Dermis blood vessel endothelial cell (primary cell): ENCODE measurements at regions not wholly inside any gene's neighbourhood (a gene's known extent, or its start where the extent isn't known, plus 50 kb on each side); places are given as distances from the start of the nearest gene placed in this dataset.

Experiments
- DNase-seq: peaks from one replicate; pipeline ENCODE4 v3.0.0; 2010

DNA sequence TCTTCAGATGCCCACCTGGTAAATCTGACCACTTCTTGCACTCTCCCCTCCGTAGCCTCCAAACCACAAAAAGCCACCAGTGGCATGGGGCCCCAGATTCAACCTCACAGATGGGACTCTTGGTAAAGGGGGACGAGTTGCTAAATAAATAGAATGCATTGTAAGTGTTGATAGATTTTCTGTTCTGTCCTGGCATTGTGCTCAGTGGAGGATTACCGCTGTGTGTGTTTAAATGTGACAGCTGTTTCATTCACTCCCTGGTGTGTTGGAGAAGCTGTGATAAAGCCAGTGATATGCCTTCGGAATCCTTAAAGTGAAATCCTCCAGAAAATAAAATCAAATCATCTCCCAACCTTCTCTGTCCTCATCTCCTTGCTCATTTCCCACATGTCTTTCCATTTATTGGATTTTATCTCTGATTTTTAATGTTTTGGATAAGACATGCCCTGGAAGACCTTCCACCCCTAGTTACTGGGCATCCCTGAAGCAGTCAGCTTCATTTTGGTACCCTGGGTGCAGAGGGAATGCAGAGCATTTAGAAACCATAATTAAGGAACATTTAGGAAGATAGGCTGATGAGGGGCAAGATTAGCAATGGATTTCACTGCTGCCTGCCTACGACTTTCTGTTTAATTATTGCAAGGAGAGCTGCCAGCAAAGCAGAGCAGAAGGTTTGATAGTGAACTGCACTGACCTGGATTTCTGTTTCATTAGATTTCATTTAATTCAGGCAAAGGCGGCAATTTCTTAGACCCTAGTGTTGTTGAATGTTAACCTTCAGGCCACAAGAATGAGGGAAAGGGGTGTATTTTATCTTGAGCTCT lies 460.9 kb upstream of the KIRREL3 start:
- no peak for DNase-seq

DNA sequence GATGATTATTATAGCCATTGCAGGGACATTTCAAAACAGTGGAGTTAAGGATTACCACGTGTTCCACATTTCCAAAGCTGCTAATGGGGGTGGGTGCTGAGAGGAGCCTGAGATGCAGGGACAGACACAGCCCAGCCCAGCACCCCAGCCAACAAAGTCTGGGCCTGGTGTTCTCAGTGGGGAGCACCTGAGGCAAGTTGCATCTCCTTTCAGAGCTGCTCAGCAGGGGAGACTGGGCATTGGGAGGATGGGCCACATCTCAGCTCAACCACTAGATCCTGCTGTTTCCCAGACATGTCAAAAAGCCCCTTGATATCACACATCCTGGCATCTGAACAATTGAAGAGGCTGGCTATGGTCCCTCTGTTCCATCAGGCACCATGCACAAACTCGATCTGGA lies 458.0 kb upstream of the KIRREL3 start:
- no peak for DNase-seq

DNA sequence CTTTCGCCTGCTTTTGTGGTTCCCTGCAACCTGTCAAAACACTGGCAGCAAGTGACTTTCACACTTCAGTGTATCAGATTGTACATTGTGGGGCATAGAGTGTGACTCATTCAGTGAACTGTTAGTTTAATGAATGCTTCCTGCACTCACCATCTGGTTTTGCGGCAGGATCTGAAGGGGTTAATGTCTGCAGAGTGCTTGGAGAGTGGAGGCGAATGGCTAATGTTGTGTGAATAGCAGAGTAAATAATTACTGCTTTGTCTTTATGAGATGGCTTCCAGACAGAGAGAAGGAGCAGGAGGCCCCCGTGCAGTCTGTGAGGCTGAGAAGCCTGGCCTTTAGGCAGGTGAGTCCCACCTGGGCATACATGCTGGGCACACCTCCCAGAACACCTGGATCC lies 454.3 kb upstream of the KIRREL3 start:
- no peak for DNase-seq

DNA sequence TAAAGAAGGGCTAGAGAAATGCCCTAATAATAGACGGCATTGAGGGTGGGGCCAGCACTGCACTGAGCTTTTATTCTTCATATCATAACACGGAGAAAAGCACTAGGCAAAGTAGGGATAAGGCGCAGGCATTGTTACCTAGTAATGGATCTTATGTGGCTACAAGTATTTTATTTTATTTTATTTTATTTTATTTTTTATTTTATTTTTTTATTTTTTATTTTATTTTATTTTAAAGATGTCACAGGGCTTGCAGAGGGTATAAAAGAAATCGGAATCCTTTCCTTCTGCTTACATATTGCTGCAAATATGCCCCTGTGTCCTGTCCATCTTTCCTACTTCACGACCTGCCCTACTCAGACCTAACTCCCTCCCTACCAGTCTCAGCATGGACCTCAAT lies 452.0 kb upstream of the KIRREL3 start:
- DNase-seq = no peak

DNA sequence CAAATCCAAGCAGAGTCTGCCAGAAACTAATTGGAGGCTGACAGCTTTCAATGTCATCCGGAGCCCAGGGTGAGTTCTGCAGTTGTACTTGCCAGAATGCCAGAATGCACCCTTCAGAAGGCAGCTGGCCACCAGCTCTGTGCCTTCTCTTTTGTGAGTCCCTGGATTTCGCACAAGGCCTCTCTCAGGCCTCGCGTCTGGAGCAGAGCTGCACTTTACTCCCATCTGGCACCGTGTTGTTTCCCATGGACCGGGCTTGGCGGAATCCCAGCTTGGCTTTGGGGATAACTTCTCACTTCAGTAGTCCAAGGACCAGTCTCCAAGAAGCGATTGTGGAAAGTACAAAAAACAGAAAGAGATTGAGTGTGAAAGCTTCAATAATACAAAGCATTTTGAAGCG lies 451.3 kb upstream of the KIRREL3 start:
- no peak for DNase-seq

DNA sequence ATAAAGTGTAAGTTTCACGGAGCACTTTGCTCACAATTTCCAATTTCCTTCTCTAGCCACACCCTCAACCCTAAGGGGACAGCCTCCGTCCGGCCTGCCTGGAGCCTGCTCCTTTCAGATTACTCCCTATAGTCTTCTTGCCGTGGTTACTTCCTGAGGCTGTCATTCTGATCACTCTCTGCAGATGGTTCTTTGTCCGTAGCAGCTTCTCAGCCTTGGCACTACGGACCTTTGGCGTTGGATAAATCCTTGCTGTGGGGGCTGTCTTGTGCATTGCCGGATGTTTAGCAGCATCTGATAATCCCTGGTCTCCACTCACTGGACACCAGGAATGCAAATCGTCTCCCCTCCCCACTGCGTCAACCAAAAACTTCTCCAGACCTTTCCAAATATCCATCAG lies 447.5 kb upstream of the KIRREL3 start:
- no peak for DNase-seq

DNA sequence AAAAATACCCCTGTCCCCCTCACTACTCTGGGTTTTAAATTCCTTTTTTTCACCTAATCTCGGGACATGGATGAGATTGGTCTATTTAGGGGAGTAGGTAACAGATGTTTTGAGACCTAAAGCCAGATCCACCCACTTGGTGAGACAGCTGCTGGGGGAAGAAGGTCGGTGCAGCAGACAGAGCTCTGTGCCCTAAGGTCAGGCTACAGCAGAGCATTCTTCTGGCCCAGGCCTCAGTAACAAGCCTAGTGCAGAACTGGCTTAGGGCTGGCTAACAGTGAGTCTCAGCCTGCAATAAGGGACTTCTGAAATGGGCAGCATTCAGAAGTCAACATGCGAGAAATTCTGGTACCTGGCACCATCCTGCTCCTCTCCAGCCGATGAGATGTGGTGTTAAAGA lies 444.9 kb upstream of the KIRREL3 start:
- no peak for DNase-seq

DNA sequence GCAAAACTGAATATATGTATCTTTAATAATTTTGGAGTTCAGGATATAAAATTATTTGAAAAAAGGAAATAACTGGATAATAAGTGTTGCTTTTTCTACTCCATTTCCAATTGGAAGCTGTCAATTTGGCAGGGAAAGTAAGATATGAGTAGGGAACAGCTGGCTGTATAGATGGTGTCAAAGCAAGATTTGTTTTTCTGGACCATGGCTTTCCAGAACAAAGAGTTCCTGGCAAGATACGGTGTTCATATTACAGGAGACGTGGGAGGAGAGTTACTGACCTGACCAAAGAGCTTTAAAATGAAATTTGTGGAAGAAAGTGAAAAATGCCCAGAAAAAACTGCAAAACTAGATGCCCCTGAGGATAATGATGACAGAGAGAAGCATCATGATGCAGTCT lies 442.7 kb upstream of the KIRREL3 start:
- no peak for DNase-seq

DNA sequence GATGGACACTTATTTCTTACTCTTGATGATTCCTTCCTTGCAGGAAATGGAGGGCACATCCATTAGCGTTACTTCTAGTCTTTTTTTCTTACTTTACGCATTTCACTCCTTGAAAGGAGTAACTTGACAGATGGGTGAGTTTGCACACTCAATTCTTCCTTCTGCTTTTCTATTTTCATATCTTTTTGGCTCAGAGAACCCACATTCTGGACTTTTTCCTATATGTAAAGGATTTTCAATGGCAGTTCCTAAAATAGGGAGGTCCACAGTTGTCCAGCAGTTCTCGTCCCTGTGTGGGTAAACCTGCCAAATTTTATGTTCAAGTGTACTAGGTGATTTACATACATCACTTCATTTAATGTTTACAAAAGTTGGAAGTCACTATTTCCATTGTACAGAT lies 440.0 kb upstream of the KIRREL3 start:
- DNase-seq = no peak

DNA sequence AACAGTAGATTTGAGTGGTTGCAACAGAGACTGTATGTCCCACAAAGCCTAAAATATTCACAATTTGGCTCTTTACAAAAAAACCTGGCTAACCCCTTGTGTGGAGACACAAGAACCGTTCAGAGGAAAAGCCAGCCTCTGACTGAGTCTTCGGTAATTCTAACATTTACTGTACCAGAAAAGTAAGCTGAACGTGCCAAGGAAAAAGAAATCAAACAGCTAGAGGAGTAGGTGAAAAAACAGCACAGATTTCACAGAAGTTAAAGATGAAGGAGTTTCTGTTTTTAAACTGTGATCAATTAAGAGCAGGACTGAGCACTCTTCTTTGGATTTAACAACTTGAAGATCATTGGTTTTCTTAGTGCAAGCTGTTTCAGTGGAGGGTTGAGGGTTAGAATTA lies 424.7 kb upstream of the KIRREL3 start:
- no peak for DNase-seq

DNA sequence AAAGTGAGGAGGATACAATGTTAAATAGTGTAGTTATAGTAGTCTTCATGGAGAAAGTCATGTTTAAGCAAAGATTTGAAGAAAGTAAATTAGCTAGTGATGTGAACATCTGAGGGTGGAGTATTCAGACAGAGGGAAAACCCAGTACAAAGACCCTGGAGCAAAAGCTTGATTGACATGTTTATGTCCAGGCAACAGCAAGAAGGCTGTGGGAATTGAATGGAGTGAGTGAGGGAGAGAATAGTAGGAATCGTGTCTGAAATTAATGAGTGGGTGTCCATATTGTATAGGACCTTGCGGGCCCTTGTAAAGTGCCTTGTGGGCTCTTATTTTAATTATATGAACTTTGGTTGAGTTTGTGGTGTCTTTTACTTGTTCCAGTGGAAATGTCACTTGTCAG lies 424.1 kb upstream of the KIRREL3 start:
- DNase-seq = no peak

DNA sequence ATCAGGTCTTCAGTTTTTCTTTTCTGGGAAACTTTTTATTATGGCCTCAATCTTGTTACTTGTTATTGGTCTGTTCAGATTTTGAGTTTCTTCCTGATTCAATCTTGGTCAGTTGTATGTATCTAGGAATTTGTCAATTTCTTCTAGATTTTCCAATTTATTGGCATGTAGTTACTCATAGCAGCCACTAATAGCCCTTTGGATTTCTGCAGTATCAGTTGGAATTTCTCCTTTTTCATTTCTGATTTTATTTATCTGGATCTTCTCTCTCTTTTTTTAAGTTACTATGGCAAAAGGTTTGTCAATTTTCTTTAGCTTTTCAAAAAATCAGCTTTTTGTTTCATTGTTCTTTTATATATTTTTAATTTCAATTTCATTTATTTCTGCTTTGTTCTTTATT lies 419.6 kb upstream of the KIRREL3 start:
- no peak for DNase-seq

DNA sequence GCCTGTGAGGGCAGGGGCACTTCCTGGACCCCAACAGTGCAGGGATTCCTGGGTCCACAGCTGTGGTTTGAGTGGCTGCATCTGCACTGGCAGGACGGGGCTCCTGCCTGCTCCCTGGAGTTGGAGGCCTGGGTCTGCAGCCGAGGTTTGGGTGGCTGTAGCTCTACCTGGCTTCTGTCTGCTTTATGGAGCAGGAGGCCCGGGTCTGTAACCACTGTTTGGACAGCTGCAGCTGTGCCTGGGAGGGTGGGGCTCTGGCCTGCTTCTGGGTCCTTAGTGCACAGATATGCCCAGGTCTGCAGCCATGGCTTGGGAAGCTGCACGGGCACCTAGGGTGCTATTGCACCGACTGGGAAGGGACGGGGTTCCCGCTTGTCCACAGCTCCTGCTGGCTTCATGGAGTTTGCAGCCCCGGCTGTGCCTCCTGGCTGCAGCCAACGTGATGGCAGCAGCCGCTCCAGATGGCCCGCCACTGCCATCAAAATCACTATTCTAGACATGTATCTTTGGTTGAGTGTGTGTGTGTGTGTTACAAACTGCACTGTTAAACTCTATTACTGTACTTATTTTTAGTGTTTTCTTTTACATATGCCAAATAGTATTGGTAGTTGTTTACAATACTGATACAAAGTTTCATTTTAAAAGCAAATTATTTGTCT lies 412.3 kb upstream of the KIRREL3 start:
- DNase-seq = no peak

DNA sequence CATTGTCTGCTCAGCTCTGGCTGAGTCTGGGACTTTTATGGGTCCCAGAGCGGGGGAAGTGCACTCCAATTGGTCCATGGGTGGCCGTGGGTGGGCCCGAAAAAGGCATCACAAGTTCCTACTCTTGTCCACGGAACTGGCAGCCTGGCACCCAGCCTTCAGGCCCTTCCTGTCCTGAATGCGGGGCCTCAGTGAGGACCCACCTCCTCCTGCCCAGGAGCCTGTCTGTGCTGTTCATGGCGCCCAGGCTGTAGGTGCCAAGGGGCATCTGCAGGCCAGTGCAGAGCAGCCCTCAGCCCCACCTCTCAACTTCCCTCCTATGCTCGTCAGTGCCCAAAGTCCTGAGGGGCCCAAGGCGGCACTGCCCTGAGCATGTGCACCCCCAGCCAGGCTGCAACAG lies 411.7 kb upstream of the KIRREL3 start:
- no peak for DNase-seq

DNA sequence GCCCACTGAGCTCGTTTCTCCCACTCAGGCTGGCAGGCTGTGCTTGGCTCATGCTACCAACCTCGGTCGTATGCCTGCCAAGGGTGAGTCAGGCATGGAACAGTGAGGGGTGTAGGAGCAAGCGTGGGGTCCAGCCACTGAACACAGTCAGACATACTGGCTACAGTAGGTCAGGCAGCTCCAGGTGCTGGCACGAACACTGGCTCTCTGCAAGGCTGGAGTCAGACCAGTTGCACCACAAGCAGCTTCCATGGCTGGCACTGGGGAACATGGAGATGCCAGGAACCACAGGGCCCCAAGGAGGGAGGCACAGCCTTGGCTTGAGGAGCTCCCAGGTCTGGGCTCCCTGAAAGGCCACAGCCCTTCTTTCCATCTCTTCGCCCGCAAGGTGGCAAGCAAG lies 410.7 kb upstream of the KIRREL3 start:
- no peak for DNase-seq

DNA sequence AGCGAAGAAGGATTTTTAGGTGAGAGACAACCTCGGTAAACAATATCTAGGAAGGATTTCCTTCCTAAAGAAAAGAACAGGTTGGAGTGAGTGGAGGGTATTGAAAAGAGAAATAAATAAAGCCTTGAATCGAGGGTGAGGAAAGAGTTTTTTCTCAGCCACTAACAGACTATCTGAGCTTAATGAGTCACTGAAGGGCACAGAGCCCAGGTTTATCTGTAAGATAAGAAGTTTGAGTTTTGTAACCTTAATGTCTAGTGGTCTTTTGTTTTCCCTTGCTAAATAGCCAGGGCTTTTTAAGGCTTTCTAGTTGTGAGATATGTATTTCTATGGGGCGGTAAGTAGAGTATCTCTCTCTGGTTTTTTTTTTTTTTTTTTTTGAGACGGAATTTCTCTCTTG lies 394.5 kb upstream of the KIRREL3 start:
- DNase-seq = no peak

DNA sequence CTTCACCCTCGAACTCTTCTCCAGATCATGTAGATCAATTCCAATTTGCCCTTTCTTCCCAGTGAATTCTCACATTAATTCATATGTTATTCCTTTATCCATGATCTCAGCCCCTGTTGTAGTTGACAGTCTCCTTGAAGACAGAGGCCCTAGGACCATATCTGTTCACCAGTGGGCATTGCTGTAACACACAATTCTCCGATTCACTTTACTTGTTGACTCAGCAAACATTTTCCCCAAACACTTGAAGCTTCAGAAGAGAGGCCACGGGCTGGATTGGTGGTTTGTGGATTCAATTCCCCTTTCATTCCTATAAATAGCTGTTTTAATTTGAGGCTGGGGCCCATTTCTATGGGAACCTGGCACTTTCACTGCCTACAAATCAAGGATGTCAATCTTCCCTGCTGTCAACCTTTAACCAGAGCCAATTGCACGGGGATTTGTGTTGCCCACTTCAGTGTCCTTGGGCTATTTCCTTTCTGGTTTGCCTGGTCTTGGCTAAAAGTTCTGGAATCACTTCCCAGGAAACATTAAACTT lies 393.0 kb upstream of the KIRREL3 start:
- DNase-seq = no peak

DNA sequence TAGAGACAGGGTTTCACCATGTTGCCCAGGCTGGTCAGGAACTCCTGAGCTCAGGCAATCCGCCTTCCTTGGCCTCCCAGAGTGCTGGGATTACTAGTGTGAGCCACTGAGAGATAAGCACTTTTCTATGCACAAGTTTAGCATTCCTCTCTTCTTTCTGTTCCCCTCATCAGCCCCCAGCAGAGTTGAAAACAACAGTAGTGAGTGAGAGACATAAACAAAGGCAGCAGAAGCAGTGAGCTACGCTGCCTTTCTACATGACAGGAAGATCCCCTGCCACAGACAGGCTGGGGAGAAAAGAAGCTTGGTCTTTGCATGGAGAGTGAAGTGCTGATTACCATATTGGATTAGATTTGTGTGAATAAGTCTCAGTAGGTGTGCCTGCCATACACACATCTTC lies 392.0 kb upstream of the KIRREL3 start:
- no peak for DNase-seq

DNA sequence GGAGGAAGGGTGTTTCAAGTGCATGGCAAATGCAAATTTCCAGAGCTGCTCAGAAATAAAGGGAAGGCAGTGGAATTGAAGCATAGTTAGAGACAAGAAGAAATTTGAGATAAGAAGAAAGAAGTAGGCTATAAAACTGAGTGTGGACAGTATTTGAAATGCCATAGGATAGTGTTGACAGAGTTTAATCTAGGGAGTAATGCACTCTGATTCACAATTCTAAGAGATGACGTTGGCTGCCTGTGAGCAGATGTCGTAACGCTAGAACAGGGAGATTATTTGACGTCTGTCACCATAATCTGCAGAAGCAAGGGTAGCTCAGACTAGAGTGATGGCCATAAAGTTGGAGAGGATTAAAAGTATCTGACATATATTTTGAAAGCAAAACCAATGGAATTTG lies 389.9 kb upstream of the KIRREL3 start:
- DNase-seq = no peak

DNA sequence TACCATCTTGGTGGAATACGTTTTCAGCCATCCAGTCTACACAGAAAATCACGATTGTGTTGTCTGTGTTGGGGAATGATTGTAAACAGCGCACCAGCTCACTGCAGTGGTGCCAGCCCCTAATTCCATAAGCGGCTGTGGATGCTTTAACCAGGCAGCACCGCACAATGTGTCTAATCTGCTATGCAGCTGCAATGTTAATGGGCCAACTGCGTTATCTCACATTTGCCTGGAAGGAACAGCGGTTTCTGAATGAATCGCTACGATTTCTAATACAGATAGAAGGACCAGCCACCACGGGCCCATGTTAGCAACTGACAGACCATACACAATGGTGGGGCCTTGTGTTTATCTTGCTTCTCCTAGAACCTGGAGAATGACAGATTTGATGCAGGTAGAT lies 384.5 kb upstream of the KIRREL3 start:
- DNase-seq = no peak

DNA sequence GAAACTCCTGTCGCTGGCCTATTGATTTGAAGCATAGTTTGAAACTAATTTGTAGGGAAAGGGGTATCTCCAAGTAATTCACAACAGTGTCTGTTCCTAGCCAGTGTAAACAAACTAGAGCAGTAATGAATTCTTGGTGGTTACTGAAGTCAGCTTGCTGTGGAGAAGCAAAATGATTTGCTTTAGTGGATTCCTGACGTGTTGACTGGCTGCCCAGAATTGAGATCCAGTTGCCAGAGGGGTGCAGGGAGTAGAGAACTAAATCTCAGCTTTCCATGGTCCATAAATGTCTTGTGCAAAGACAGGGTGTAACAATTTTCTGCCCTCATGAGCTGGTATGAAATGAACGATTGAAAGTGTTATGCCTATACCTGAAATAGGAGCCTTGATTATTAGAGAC lies 382.5 kb upstream of the KIRREL3 start:
- DNase-seq = no peak

DNA sequence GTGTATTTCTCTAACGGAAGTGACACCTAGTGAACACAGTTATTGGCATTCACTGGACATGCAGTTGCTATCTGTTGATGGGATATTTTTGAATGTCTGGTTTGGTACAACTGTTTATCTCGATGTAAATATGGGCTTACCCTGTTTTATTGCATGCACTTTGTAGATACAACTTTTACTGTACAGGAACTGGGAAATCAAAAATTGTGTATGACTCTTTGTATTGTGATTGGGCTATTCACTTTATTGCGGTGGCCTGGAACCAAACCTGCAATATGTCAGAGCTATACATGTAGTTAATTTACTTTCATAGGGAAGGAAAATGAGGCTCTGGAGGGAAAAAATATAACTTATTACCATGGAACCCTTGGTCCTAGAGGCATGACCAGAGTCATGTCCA lies 380.7 kb upstream of the KIRREL3 start:
- DNase-seq = no peak

DNA sequence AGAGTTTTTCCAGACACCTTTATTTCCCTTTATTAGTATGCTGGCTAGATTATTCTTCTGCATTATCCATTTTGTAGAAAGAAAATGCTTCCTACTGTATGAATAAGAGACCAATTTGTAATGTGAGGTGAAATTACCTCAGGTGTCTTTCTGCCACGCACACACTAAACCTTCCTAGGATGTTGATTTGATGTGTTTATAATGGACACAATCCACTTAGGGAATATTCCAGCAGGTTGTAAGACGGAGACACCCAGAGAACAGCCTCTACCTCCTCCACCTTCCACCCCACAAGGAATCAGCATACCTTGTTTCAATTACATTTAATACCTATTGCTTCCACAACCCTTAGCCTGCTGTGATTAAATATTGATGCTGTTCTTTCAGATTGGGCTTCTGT lies 379.1 kb upstream of the KIRREL3 start:
- DNase-seq = no peak

DNA sequence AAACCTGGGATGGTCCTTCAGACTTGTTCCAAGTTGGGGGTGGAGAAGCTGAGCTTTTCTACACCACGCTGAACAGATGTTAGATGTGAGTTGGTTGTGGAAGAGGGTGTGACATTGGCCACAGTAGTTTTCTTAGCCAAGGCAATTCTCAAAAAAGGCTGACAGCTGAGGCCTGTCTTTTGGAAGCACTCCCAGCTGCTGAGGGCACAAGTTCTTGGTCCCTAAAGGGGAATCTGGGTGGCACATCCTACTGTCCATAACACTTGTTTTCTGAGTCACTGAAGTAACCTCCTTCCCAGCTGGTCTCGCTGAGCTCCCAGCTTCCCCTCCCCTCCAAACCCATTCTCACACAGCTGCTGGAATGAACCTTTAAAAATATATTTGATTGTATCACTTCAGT lies 375.7 kb upstream of the KIRREL3 start:
- DNase-seq = no peak

DNA sequence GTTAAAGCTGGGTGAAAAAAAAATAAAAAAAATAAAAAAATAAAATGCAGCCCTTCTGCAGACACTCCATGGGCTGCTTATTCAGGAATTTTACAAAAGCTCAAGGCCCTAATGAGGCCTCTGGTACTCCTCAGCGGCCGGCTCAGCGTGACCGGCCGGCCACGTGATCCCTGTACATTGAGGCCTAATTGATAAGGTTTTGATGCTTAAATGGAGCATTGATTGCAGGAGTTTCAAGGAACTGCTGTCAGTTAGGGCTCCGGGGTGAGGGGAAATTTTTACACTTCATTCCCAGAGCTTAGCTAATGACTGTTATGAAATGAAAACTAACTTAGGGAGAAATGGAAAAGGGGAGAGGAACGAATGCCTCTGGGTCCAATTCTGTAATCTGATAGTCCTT lies 368.8 kb upstream of the KIRREL3 start:
- no peak for DNase-seq
